Left ventricle myocardium inferior (tissue), 1 donor: ENCODE measurements at regions not wholly inside any gene's neighbourhood (a gene's known extent, or its start where the extent isn't known, plus 50 kb on each side); places are given as distances from the start of the nearest gene placed in this dataset.

ENCODE experiments used
- DNase-seq: peaks from one replicate; pipeline ENCODE4 v3.0.0-alpha.2; 2020
- H3K27ac ChIP-seq: fragments of 200-600 bp; replicated peaks from 2 replicates; pipeline ENCODE4 v1.8.0; 2021
- H3K27me3 ChIP-seq: fragments of 200-600 bp; 2 replicates; pipeline ENCODE4 v1.8.0; 2021; ENCODE audit warnings: low read depth
- H3K36me3 ChIP-seq: fragments of 200-600 bp; 2 replicates; pipeline ENCODE4 v1.8.0; 2021
- H3K4me1 ChIP-seq: fragments of 200-600 bp; 2 replicates; pipeline ENCODE4 v1.8.0; 2021
- H3K4me3 ChIP-seq: fragments of 200-600 bp; 2 replicates; pipeline ENCODE4 v1.8.0; 2021; ENCODE audit warnings: mild to moderate bottlenecking, moderate library complexity
- H3K9me3 ChIP-seq: fragments of 200-600 bp; replicated peaks from 2 replicates; pipeline ENCODE4 v1.8.0; 2021
- CTCF ChIP-seq: fragments of 200-600 bp; IDR thresholded peaks from 2 replicates; pipeline ENCODE4 v1.8.0; 2021; ENCODE audit warnings: antibody characterized with exemption, mild to moderate bottlenecking, borderline replicate concordance
- intact Hi-C: fragments of 100-400 bp; cut with micrococcal nuclease; formaldehyde crosslinking; loops from one replicate; pipeline ENCODE4 v1.11.0; 2022
- donor health status: DM: no; HTN: yes; CAD: no; lungs with severe emphysema.

GRCh38 chr5:120088836-120089235 is 375.3 kb upstream of the PRR16 start:
- no peaks in the 10 kb centered on the region for H3K27me3 ChIP-seq
- H3K27ac ChIP-seq = no peak overlapping the region
- H3K9me3 ChIP-seq = no peaks in the 10 kb centered on the region
- peaks cover 21% of the 10 kb centered on the region for H3K4me1 ChIP-seq
- DNase-seq = no peak
- TF ChIP-seq CTCF = no peak
- intact Hi-C loops = no loop called here
- no peaks in the 10 kb centered on the region for H3K36me3 ChIP-seq
- H3K4me3 ChIP-seq = no peak overlapping the region

GRCh38 chr5:120091376-120091948 is 372.6 kb upstream of the PRR16 start:
- Histone ChIP-seq H3K4me3 (no peak overlapping the region), H3K27me3 (no peaks in the 10 kb centered on the region), H3K4me1 (peaks cover 29% of the 10 kb centered on the region), H3K36me3 (no peaks in the 10 kb centered on the region), H3K27ac (no peak overlapping the region), H3K9me3 (no peaks in the 10 kb centered on the region)
- no peak for DNase-seq
- intact Hi-C loops = no loop called here
- TF ChIP-seq CTCF = no peak

- Histone ChIP-seq H3K27ac (no peak overlapping the region), H3K4me1 (peaks cover 29% of the 10 kb centered on the region), H3K27me3 (no peaks in the 10 kb centered on the region), H3K9me3 (no peaks in the 10 kb centered on the region), H3K36me3 (no peaks in the 10 kb centered on the region), H3K4me3 (no peak overlapping the region)
- TF ChIP-seq CTCF = no peak
- intact Hi-C loops = no loop called here
- no peak for DNase-seq
Observed at GRCh38 chr5:120092649-120093048, 371.5 kb upstream of the PRR16 start.

- H3K36me3 ChIP-seq = no peaks in the 10 kb centered on the region
- H3K9me3 ChIP-seq = no peaks in the 10 kb centered on the region
- H3K27ac ChIP-seq = no peak overlapping the region
- no peak overlapping the region for H3K4me3 ChIP-seq
- no peak for DNase-seq
- intact Hi-C loops = no loop called here
- no peak for TF ChIP-seq CTCF
- H3K27me3 ChIP-seq = no peaks in the 10 kb centered on the region
- H3K4me1 ChIP-seq = peaks cover 26% of the 10 kb centered on the region
Observed at GRCh38 chr5:120093178-120093577, 370.9 kb upstream of the PRR16 start.

- intact Hi-C loops = no loop called here
- TF ChIP-seq CTCF = no peak
- H3K4me3 ChIP-seq = peak overlapping the region; percentile 32
- H3K4me1 ChIP-seq = peaks cover 8% of the 10 kb centered on the region
- no peaks in the 10 kb centered on the region for H3K36me3 ChIP-seq
- H3K27ac ChIP-seq = no peak overlapping the region
- no peaks in the 10 kb centered on the region for H3K9me3 ChIP-seq
- DNase-seq = no peak
- H3K27me3 ChIP-seq = no peaks in the 10 kb centered on the region
Observed at GRCh38 chr5:120096413-120096812, 367.7 kb upstream of the PRR16 start.

GRCh38 chr5:120098426-120098825 is 365.7 kb upstream of the PRR16 start:
- no peak for TF ChIP-seq CTCF
- no peak overlapping the region for H3K4me3 ChIP-seq

More at GRCh38 chr5:120098426-120098825, 365.7 kb upstream of the PRR16 start:
- Histone ChIP-seq H3K9me3 (no peaks in the 10 kb centered on the region), H3K36me3 (no peaks in the 10 kb centered on the region), H3K27me3 (no peaks in the 10 kb centered on the region), H3K4me1 (peaks cover 8% of the 10 kb centered on the region), H3K27ac (no peak overlapping the region)
- no peak for DNase-seq
- intact Hi-C loops = no loop called here
